ENCODE measurements at regions not wholly inside any gene's neighbourhood (a gene's known extent, or its start where the extent isn't known, plus 50 kb on each side); places are given as distances from the start of the nearest gene placed in this dataset.

GRCh38 chr16:75781683-75782343, 55.5 kb upstream of the CPHXL start:
- TF ChIP-seq PPARA (CRISPR knock-in tag; IDR thresholded peaks at IDR 0.05; ENCODE audit: borderline replicate concordance) = no peak
- no peak for TF ChIP-seq RARB (CRISPR knock-in tag; IDR thresholded peaks at IDR 0.05)
- TF ChIP-seq ZFP30 (CRISPR knock-in tag; IDR thresholded peaks at IDR 0.05) = no peak
- no peak for TF ChIP-seq ARNTL (CRISPR knock-in tag; IDR thresholded peaks at IDR 0.05; ENCODE audit: borderline replicate concordance, low read depth)
- no peak for TF ChIP-seq POU6F1 (CRISPR knock-in tag; IDR thresholded peaks at IDR 0.05; ENCODE audit: borderline replicate concordance, low read depth)
